GM12891 (cell line): ENCODE measurements at regions not wholly inside any gene's neighbourhood (a gene's known extent, or its start where the extent isn't known, plus 50 kb on each side); places are given as distances from the start of the nearest gene placed in this dataset.

Experiments used
- DNase-seq: peaks from one replicate; pipeline ENCODE4 v3.0.0; 2011; ENCODE audit warnings: low spot score; ENCODE audit not compliant: insufficient read length
- FAIRE-seq: peaks from 2 replicates; lab custom pipeline; 2011; peaks lifted over from hg19 to GRCh38; lab: Jason Lieb, UNC
- PAX5 ChIP-seq: IDR thresholded peaks from 2 replicates; pipeline ENCODE4 v1.6.1; 2011; ENCODE audit warnings: low read length, moderate library complexity, mild to moderate bottlenecking; ENCODE audit not compliant: insufficient read depth, severe bottlenecking
- POLR2A ChIP-seq: IDR thresholded peaks from 2 replicates; pipeline ENCODE4 v1.6.1; 2011; ENCODE audit warnings: low read depth, low read length, control low read depth
- POLR2AphosphoS5 ChIP-seq: IDR thresholded peaks from 2 replicates; pipeline ENCODE4 v1.6.1; 2011; ENCODE audit warnings: low read depth, low read length, control low read depth
- POU2F2 ChIP-seq: IDR thresholded peaks from 2 replicates; pipeline ENCODE4 v1.6.1; 2011; ENCODE audit warnings: low read depth, mild to moderate bottlenecking, control low read depth, low read length, moderate library complexity
- SPI1 ChIP-seq: IDR thresholded peaks from 2 replicates; pipeline ENCODE4 v1.6.1; 2011; ENCODE audit warnings: low read depth, low read length, control low read depth
- TAF1 ChIP-seq: IDR thresholded peaks from 2 replicates; pipeline ENCODE4 v1.6.1; 2011; ENCODE audit warnings: low read depth, low read length, control low read depth

- DNase-seq, result no peak
- no peak for TF ChIP-seq SPI1
- FAIRE-seq, result no peak
Measured at GRCh38 chr7:155215576-155216325, 81.9 kb upstream of the INSIG1 start.

- DNase-seq (no peak), FAIRE-seq (no peak)
- TF ChIP-seq POLR2A (no peak), SPI1 (no peak), POLR2AphosphoS5 (no peak), PAX5 (no peak), TAF1 (no peak), POU2F2 (no peak)
Measured at GRCh38 chr7:155216475-155217272, 81.0 kb upstream of the INSIG1 start.

GRCh38 chr7:155217634-155218033, 80.0 kb upstream of the INSIG1 start:
- DNase-seq (no peak), FAIRE-seq (no peak)
- no peak for TF ChIP-seq POLR2AphosphoS5
- TF ChIP-seq POU2F2, result no peak
- no peak for TF ChIP-seq TAF1
- no peak for TF ChIP-seq POLR2A
- no peak for TF ChIP-seq PAX5
- TF ChIP-seq SPI1, result no peak

GRCh38 chr7:155218276-155219153, 79.2 kb upstream of the INSIG1 start:
- DNase-seq (no peak), FAIRE-seq (no peak)
- TF ChIP-seq PAX5 (no peak), POLR2AphosphoS5 (no peak), POU2F2 (no peak), SPI1 (no peak), TAF1 (no peak), POLR2A (no peak)

GRCh38 chr7:155219154-155219531, 78.5 kb upstream of the INSIG1 start:
- DNase-seq, result no peak
- TF ChIP-seq TAF1 (no peak), POU2F2 (no peak), POLR2A (no peak), PAX5 (no peak), POLR2AphosphoS5 (no peak), SPI1 (no peak)
- no peak for FAIRE-seq

GRCh38 chr7:155219947-155220769, 77.5 kb upstream of the INSIG1 start:
- TF ChIP-seq POU2F2 (no peak), POLR2AphosphoS5 (no peak), TAF1 (no peak), PAX5 (no peak), POLR2A (no peak), SPI1 (no peak)
- FAIRE-seq (no peak), DNase-seq (no peak)

GRCh38 chr7:155220903-155221302, 76.8 kb upstream of the INSIG1 start:
- TF ChIP-seq TAF1, result no peak
- no peak for TF ChIP-seq PAX5
- TF ChIP-seq POLR2AphosphoS5, result no peak
- no peak for TF ChIP-seq POLR2A
- TF ChIP-seq SPI1, result no peak
- no peak for TF ChIP-seq POU2F2
- FAIRE-seq, result no peak
- no peak for DNase-seq

- FAIRE-seq (no peak), DNase-seq (no peak)
- TF ChIP-seq SPI1 (no peak), POU2F2 (no peak), PAX5 (no peak), POLR2A (no peak), TAF1 (no peak), POLR2AphosphoS5 (no peak)
Measured at GRCh38 chr7:155221547-155221946, 76.1 kb upstream of the INSIG1 start.
